HG02938 (cell line): ENCODE measurements at regions not wholly inside any gene's neighbourhood (a gene's known extent, or its start where the extent isn't known, plus 50 kb on each side); places are given as distances from the start of the nearest gene placed in this dataset.
"Not testable (repeated sequence)": the region's sequence is repeated elsewhere in the genome, so short reads cannot be mapped to it uniquely, and the experiment has no call there.

Experiments used
- ATAC-seq: cut with Tn5 transposase; IDR thresholded peaks from one replicate; pipeline ENCODE4 v1.9.1; 2021; ENCODE audit warnings: mild to moderate bottlenecking, moderate library complexity; ENCODE audit not compliant: unreplicated experiment

DNA sequence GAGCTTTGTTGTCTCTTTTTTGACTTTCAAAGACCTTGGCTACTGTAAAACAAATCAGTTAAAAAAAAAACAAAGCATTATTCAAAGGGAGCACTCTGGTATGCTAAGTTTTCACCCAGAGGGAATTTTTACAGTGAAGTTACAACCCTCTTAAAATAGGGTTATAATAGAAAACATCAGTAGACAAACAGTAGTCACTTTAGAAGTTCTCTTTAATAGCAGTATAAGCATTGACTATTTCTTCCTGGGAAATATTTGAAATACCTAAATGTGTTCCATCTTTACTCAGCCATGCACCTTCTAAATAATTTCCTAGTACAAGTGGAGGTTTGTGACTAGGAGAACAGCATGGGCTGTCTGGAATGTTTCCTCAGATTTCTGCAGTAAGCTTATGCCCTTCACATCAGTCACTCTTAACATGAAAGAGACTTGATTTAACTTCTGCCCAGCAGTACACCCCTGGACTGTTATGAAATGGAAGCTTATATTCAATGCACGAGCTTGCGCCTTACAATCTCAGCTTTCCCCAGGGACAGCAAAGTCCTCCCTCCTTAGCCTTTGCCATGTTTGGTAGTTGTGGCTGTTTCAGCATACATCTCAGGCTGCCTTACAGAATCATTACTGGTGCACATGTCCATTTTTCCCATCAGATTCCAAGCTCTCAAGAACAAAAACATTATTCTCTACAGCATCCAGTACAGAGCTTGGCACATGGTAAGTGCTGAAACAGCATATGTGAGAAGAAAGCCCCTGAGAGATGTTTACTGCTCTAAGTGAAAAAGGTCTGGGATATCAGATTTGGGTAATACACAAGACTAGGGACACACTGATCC, 191.5 kb downstream of the ZNF608 start:
- ATAC-seq: no peak

GRCh38 chr5:124553911-124554310, 192.5 kb downstream of the ZNF608 start:
- no peak for ATAC-seq

DNA sequence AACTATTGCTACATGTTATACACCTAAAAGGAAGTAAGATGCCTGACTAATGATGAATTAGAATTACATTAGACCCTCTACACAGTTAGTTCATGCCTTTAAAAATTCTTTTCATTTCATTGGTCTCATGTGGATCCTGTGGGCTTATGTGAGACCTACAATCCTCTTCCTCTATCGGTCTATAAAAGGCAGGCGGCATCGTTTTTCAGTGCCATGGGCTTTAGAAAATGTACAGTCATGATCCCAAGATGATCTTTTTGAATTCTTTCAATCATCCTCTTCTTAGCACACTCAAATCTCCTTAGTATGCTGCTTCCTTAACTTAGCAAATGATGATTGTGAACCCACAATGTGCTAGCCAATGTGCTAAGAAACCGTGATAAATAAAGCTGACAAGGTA, 193.9 kb downstream of the ZNF608 start:
- no peak for ATAC-seq

DNA sequence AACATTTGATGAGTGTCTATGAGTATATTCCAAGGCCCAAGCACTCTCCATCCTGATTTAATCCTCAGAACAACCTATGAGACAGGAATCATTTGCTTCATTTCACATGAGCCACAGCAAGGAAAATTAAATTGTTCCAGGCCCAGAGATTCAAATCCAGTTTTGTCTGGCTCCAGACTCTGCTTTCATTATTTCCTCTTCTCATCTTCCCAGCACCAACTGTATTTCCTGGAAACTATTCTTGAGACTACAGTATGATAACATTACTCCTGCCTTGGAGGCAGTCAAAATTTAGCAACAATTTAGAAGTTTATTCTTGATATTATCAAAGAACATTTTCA, 194.5 kb downstream of the ZNF608 start:
- no peak for ATAC-seq

- ATAC-seq: no peak
These were observed 195.7 kb downstream of the ZNF608 start for GRCh38 chr5:124550731-124551130.

GRCh38 chr5:124549891-124550436, 196.5 kb downstream of the ZNF608 start:
- ATAC-seq: no peak

DNA sequence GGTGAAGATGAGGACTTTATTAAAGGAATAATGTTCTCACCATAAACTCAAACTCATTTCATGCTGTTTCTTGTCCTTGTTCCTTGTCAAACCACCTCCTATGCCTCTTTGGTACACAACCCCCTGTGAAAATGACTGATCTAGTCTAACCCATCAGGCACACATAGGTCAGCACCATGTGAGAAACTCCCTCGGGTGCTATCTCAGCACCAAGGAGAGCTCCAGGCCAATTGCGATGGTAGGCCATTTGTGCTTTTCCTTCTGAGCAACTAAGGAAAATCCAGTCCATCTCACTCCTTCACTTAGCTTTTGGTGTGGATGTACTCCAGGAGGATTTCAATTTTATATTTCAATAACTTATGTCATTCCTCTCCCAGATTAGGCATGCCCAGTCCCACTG, 199.8 kb downstream of the ZNF608 start:
- no peak for ATAC-seq

- peak; percentile 98 for ATAC-seq
These were observed 201.9 kb downstream of the ZNF608 start for GRCh38 chr5:124544366-124545055.

- no peak for ATAC-seq
These were observed 207.5 kb downstream of the ZNF608 start for GRCh38 chr5:124538931-124539330.

- ATAC-seq: no peak
These were observed 208.2 kb downstream of the ZNF608 start for GRCh38 chr5:124538191-124538590.

- ATAC-seq: no peak
These were observed 208.9 kb downstream of the ZNF608 start for GRCh38 chr5:124537522-124537921.

- no peak for ATAC-seq
These were observed 209.3 kb downstream of the ZNF608 start for GRCh38 chr5:124537107-124537506.

DNA sequence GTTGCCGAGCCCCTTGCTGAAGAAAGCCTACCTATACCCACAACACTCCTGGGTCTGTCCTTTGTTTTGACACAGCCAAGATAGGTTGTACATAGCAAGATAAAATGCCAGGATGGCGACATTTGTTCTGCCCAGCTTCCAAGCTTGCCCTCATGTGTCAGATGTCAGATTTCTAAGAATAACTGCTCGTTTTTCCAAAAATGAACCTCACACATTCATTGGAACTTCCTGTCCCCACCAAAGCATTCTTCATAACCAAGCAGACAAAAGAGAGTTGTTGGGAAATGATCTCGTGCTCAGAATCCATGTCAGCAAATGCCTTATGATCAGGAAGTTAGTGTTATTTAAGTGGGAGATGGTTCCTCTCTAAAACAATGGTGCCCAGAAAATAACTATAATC, 210.1 kb downstream of the ZNF608 start:
- no peak for ATAC-seq

DNA sequence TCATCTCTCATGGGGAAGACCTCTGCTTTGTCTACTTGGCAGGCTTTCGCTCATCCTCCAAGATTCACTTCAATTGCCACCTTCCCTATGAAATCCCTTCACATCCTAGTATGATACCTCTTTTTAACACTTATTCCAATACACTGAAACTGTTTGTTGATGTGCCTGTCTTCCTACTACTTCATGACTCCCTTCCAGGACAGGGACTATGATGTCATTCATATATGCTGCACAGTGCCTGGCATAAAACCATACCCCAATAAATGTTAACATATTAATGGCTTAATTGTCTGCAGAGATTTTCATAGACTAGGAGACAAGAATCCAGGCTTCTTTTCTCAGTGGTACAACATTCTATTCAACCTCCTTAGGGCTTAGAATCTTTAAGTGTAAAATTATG, 215.5 kb downstream of the ZNF608 start:
- no peak for ATAC-seq

DNA sequence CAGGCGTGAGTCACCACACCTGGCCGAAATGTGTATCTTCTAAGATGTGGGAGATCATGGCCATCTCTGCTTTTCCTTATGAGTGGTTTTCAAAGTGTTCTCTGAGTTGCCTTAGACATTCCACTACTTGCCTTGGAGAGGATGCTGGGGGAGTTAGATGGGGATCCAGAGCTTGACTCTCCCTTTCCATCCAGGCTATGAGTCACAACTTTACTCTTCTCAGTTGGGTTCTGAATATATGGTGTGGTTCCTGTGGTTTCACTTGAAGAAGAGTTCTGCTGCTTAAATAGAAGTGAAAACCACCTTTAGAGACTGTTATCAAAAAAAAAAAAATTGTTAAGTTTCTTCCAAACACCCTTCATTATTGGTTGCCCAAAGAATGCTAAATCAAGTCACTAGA, 217.6 kb downstream of the ZNF608 start:
- peak; percentile 47 for ATAC-seq

GRCh38 chr5:124527220-124527991, 219.0 kb downstream of the ZNF608 start:
- ATAC-seq: peak; percentile 37

GRCh38 chr5:124526079-124526478, 220.4 kb downstream of the ZNF608 start:
- not testable (repeated sequence) for ATAC-seq

DNA sequence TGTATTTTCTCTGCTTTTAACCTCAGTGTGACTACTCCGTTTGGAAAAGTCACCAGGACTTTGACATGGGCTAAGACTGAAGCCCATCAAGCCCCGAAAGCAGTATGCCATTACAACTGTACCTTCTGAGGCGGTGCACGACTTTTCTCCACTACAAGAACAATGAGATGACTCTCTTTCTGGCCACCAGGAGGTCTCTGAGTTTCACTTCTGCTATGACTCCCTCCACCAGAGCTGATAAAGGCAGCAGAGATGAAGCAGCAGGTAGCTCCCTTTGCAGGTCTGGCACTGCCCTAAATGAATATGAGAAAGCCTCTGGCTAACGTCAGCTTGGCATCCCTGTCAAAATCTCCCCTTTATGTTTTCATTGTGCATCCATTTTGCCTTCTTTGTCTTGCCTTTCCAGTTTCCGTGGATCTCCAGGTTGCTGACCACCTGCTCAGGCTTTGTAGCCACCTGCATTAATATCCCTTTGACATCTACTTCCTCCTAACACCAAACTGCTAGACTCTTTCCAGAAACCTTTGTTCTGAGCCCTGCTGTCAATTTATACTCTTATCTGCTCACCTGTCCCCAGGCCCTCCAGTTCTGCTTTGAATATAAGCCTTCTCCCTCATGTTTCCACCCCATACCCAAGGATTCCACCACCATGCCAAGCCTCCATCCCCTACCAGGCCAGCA, 221.7 kb downstream of the ZNF608 start:
- ATAC-seq: peak; percentile 95

GRCh38 chr5:124523897-124524296, 222.5 kb downstream of the ZNF608 start:
- no peak for ATAC-seq

DNA sequence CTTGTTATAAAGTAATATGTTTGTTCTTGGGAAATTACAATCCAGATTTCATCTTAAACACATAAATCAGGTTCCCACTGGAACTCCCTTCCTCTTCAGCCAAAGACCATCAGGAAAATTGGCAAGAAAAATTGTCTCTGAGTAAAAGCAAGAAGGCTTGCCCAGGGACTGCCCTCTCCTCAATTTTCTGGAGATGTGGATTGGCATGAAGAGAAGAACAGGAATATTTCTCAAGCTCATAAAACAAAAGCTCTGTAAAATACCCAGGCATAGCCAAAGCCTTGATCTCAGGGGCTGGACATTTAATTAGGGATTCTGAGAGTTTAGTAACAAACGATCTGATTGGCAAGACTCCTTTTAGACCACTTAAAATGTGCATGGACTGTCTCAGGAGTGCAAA, 223.4 kb downstream of the ZNF608 start:
- ATAC-seq: no peak
